ENCODE measurements at regions not wholly inside any gene's neighbourhood (a gene's known extent, or its start where the extent isn't known, plus 50 kb on each side); places are given as distances from the start of the nearest gene placed in this dataset.

- no peak for DNase-seq
These were observed 53.9 kb upstream of the SHISAL1 start for GRCh38 chr22:44366372-44367300.

GRCh38 chr22:44365832-44366231, 53.1 kb upstream of the SHISAL1 start:
- no peak for DNase-seq

GRCh38 chr22:44365191-44365590, 52.4 kb upstream of the SHISAL1 start:
- no peak for DNase-seq

- DNase-seq, result no peak
These were observed 52.0 kb upstream of the SHISAL1 start for GRCh38 chr22:44364751-44365130.

GRCh38 chr22:44363980-44364750, 51.4 kb upstream of the SHISAL1 start:
- DNase-seq, result no peak

- peak in 1 of 2 experiments; percentile 4 for DNase-seq
These were observed 50.5 kb upstream of the SHISAL1 start for GRCh38 chr22:44363013-44363979.

- DNase-seq, result no peak
These were observed 49.7 kb upstream of the SHISAL1 start for GRCh38 chr22:44362249-44363012.

All from SW 1271 (cell line).